ENCODE measurements at regions not wholly inside any gene's neighbourhood (a gene's known extent, or its start where the extent isn't known, plus 50 kb on each side); places are given as distances from the start of the nearest gene placed in this dataset.

GRCh38 chr3:73179601-73180000, 118.1 kb downstream of the EBLN2 start:
- Mint-ChIP-seq H3K27me3 (ENCODE audit: low read depth) (no peaks in the 10 kb centered on the region), H3K36me3 (ENCODE audit: insufficient read depth in 1 of 3, low read depth in 3 of 3) (no peaks in the 10 kb centered on the region), H3K9me3 (no peaks in the 10 kb centered on the region), H3K4me3 (no peak overlapping the region), H3K27ac (no peak overlapping the region), H3K4me1 (peaks cover 12 to 13% of the 10 kb centered on the region in 2 experiments)
- H3K9ac ChIP-seq (ENCODE audit: extremely low read depth, insufficient read length, low read length) = no peak overlapping the region
- H3T11ph ChIP-seq (ENCODE audit: low read length) = no peak overlapping the region
- H3K79me1 ChIP-seq (ENCODE audit: insufficient read depth, low read depth, low read length, poor library complexity, severe bottlenecking) = no peaks in the 10 kb centered on the region
- TF ChIP-seq CTCF (conservative IDR thresholded peaks at IDR 0.05) = no peak
- H4K8ac ChIP-seq (replicated peaks; ENCODE audit: insufficient read length, low read depth, low read length) = no peak overlapping the region
- H4K20me1 ChIP-seq (ENCODE audit: control insufficient read depth, insufficient read depth, insufficient read length) = no peaks in the 10 kb centered on the region
- H3K79me2 ChIP-seq (ENCODE audit: insufficient read depth, low read length) = no peaks in the 10 kb centered on the region
- H3K23me2 ChIP-seq (ENCODE audit: insufficient read length, low read depth, low read length, poor library complexity, severe bottlenecking) = no peaks in the 10 kb centered on the region
- no peak overlapping the region for H2BK15ac ChIP-seq (ENCODE audit: low read depth, low read length)
- no CpG with 5 or more reads among the region's 4 CpGs for WGBS (ENCODE audit: extremely low coverage, insufficient read length, low lambda C conversion rate)
- H3K4ac ChIP-seq (ENCODE audit: low read depth, low read length) = no peak overlapping the region
- no peak overlapping the region for H4K5ac ChIP-seq (ENCODE audit: insufficient read length, low read depth, low read length)
- H2BK120ac ChIP-seq (ENCODE audit: low read depth, low read length, poor library complexity, severe bottlenecking) = no peak overlapping the region
- no peak overlapping the region for H2BK12ac ChIP-seq (ENCODE audit: insufficient read length, low read depth, low read length)
- H3K14ac ChIP-seq (ENCODE audit: insufficient read depth, low read length) = no peak overlapping the region
- no peak for DNase-seq
- H3K18ac ChIP-seq (ENCODE audit: insufficient read length, low read depth, low read length) = no peak overlapping the region
- H3K4me1 ChIP-seq (ENCODE audit: insufficient read depth, low read length) = no peaks in the 10 kb centered on the region; the same call in 1 of the 2 replicates
- H3K27ac ChIP-seq (ENCODE audit: insufficient read length, low read depth, low read length) = no peak overlapping the region
- no peak overlapping the region for H3K4me2 ChIP-seq (ENCODE audit: insufficient read depth, insufficient read length, low read length)
- H2BK5ac ChIP-seq (ENCODE audit: insufficient read length, low read length) = no peak overlapping the region
- no peak overlapping the region for H2AFZ ChIP-seq (ENCODE audit: low read length)
- no peak overlapping the region for H3K23ac ChIP-seq (ENCODE audit: insufficient read length, low read depth, low read length)
- no peaks in the 10 kb centered on the region for H3K9me3 ChIP-seq (ENCODE audit: control insufficient read depth, low read depth, low read length)
- H3K56ac ChIP-seq (ENCODE audit: insufficient read length, low read depth, low read length) = no peak overlapping the region
- no peaks in the 10 kb centered on the region for H3K27me3 ChIP-seq (ENCODE audit: insufficient read depth, low read length)
- no peak overlapping the region for H4K91ac ChIP-seq (ENCODE audit: insufficient read length, low read depth, low read length)
- H2BK20ac ChIP-seq (ENCODE audit: low read depth, low read length, poor library complexity, severe bottlenecking) = no peak overlapping the region
- H2AK5ac ChIP-seq (ENCODE audit: insufficient read length, low read length) = no peak overlapping the region
